22Rv1 (cell line): ENCODE measurements at regions not wholly inside any gene's neighbourhood (a gene's known extent, or its start where the extent isn't known, plus 50 kb on each side); places are given as distances from the start of the nearest gene placed in this dataset.

ENCODE experiments used
- H3K27ac ChIP-seq: fragments of 450-650 bp; 2 replicates; pipeline ENCODE4 v1.5.1; 2017
- CTCF ChIP-seq: fragments of 450-650 bp; IDR thresholded peaks from 2 replicates; pipeline ENCODE4 v1.5.1; 2017; ENCODE audit warnings: mild to moderate bottlenecking
- ZFX ChIP-seq: fragments of 450-650 bp; IDR thresholded peaks from 2 replicates; pipeline ENCODE4 v1.6.1; 2017; ENCODE audit warnings: antibody characterized with exemption, borderline replicate concordance

- H3K27ac ChIP-seq = no peak overlapping the region
- TF ChIP-seq CTCF (no peak), ZFX (no peak)
Observed at GRCh38 chr7:84258628-84259027, 64.0 kb upstream of the SEMA3A start.

GRCh38 chr7:84256571-84256971, 62.0 kb upstream of the SEMA3A start:
- no peak for TF ChIP-seq CTCF
- no peak for TF ChIP-seq ZFX

GRCh38 chr7:84251277-84251781, 56.7 kb upstream of the SEMA3A start:
- no peak for TF ChIP-seq ZFX
- no peak for TF ChIP-seq CTCF
- H3K27ac ChIP-seq = no peak overlapping the region

More at GRCh38 chr7:84256571-84256971, 62.0 kb upstream of the SEMA3A start:
- H3K27ac ChIP-seq = no peak overlapping the region

- TF ChIP-seq ZFX = no peak
- no peak for TF ChIP-seq CTCF
- H3K27ac ChIP-seq = no peak overlapping the region
Observed at GRCh38 chr7:84250452-84250851, 55.9 kb upstream of the SEMA3A start.

- no peak overlapping the region for H3K27ac ChIP-seq
- TF ChIP-seq CTCF (no peak), ZFX (no peak)
Observed at GRCh38 chr7:84249656-84250055, 55.1 kb upstream of the SEMA3A start.

GRCh38 chr7:84248843-84249242, 54.3 kb upstream of the SEMA3A start:
- no peak for TF ChIP-seq ZFX
- no peak for TF ChIP-seq CTCF
- no peak overlapping the region for H3K27ac ChIP-seq

GRCh38 chr7:84248267-84248666, 53.7 kb upstream of the SEMA3A start:
- H3K27ac ChIP-seq = no peak overlapping the region
- TF ChIP-seq CTCF (no peak), ZFX (no peak)
